ENCODE measurements at regions not wholly inside any gene's neighbourhood (a gene's known extent, or its start where the extent isn't known, plus 50 kb on each side); places are given as distances from the start of the nearest gene placed in this dataset.
"Not testable (repeated sequence)": the region's sequence is repeated elsewhere in the genome, so short reads cannot be mapped to it uniquely, and the experiment has no call there.

- no peak for DNase-seq (ENCODE audit: low spot score)
Measured at GRCh38 chr17:33902901-33903449, 352.1 kb upstream of the CCL2 start.

GRCh38 chr17:33904476-33904875, 350.6 kb upstream of the CCL2 start:
- no peak for DNase-seq (ENCODE audit: low spot score)

- DNase-seq (ENCODE audit: low spot score), result no peak
Measured at GRCh38 chr17:33905338-33905800, 349.7 kb upstream of the CCL2 start.

- no peak for DNase-seq (ENCODE audit: low spot score)
Measured at GRCh38 chr17:33908363-33909064, 346.6 kb upstream of the CCL2 start.

GRCh38 chr17:33910200-33910857, 344.8 kb upstream of the CCL2 start:
- DNase-seq (ENCODE audit: low spot score), result no peak

GRCh38 chr17:33914125-33914524, 341.0 kb upstream of the CCL2 start:
- DNase-seq (ENCODE audit: low spot score), result no peak

- no peak for DNase-seq (ENCODE audit: low spot score)
Measured at GRCh38 chr17:33922971-33923370, 332.1 kb upstream of the CCL2 start.

- no peak for DNase-seq (ENCODE audit: low spot score)
Measured at GRCh38 chr17:33924104-33924503, 331.0 kb upstream of the CCL2 start.

GRCh38 chr17:33925649-33926048, 329.4 kb upstream of the CCL2 start:
- DNase-seq (ENCODE audit: low spot score), result no peak

- no peak for DNase-seq (ENCODE audit: low spot score)
Measured at GRCh38 chr17:33927732-33928133, 327.4 kb upstream of the CCL2 start.

GRCh38 chr17:33929181-33929724, 325.8 kb upstream of the CCL2 start:
- no peak for DNase-seq (ENCODE audit: low spot score)

GRCh38 chr17:33931148-33931814, 323.8 kb upstream of the CCL2 start:
- not testable (repeated sequence) for DNase-seq (ENCODE audit: low spot score)

GRCh38 chr17:33932996-33933395, 322.1 kb upstream of the CCL2 start:
- no peak for DNase-seq (ENCODE audit: low spot score)

GRCh38 chr17:33933576-33933975, 321.5 kb upstream of the CCL2 start:
- DNase-seq (ENCODE audit: low spot score), result no peak

GRCh38 chr17:33934696-33935095, 320.4 kb upstream of the CCL2 start:
- DNase-seq (ENCODE audit: low spot score), result no peak

- no peak for DNase-seq (ENCODE audit: low spot score)
Measured at GRCh38 chr17:33935822-33936221, 319.3 kb upstream of the CCL2 start.

GRCh38 chr17:33936764-33937163, 318.3 kb upstream of the CCL2 start:
- no peak for DNase-seq (ENCODE audit: low spot score)

GRCh38 chr17:33939959-33940358, 315.1 kb upstream of the CCL2 start:
- no peak for DNase-seq (ENCODE audit: low spot score)

GRCh38 chr17:33940769-33941370, 314.2 kb upstream of the CCL2 start:
- DNase-seq (ENCODE audit: low spot score), result no peak

- DNase-seq (ENCODE audit: low spot score), result no peak
Measured at GRCh38 chr17:33941744-33942143, 313.3 kb upstream of the CCL2 start.

GRCh38 chr17:33942414-33942813, 312.7 kb upstream of the CCL2 start:
- no peak for DNase-seq (ENCODE audit: low spot score)

GRCh38 chr17:33944412-33944811, 310.7 kb upstream of the CCL2 start:
- DNase-seq (ENCODE audit: low spot score), result no peak

Measured in putamen (tissue), 1 donor.